IPS-15b (cell line): ENCODE measurements at regions not wholly inside any gene's neighbourhood (a gene's known extent, or its start where the extent isn't known, plus 50 kb on each side); places are given as distances from the start of the nearest gene placed in this dataset.
"Not testable (repeated sequence)": the region's sequence is repeated elsewhere in the genome, so short reads cannot be mapped to it uniquely, and the experiment has no call there.

Source experiments
- H3K27me3 ChIP-seq: one replicate; pipeline ENCODE4 v1.6.1; 2013; ENCODE audit warnings: low read length; ENCODE audit not compliant: control insufficient read depth, insufficient read depth
- H3K36me3 ChIP-seq: one replicate; pipeline ENCODE4 v1.6.1; 2013; ENCODE audit warnings: low read length; ENCODE audit not compliant: control insufficient read depth, insufficient read depth
- H3K4me1 ChIP-seq: one replicate; pipeline ENCODE4 v1.6.1; 2013; ENCODE audit warnings: mild to moderate bottlenecking, low read length; ENCODE audit not compliant: control insufficient read depth, insufficient read depth
- H3K4me3 ChIP-seq: one replicate; pipeline ENCODE4 v1.5.1; 2013; ENCODE audit warnings: low read depth, low read length
- H3K9ac ChIP-seq: one replicate; pipeline ENCODE4 v1.6.1; 2013; ENCODE audit warnings: low read depth, mild to moderate bottlenecking, low read length
- H3K9me3 ChIP-seq: one replicate; pipeline ENCODE4 v1.6.1; 2013; ENCODE audit warnings: mild to moderate bottlenecking, low read length; ENCODE audit not compliant: control insufficient read depth, insufficient read depth

DNA sequence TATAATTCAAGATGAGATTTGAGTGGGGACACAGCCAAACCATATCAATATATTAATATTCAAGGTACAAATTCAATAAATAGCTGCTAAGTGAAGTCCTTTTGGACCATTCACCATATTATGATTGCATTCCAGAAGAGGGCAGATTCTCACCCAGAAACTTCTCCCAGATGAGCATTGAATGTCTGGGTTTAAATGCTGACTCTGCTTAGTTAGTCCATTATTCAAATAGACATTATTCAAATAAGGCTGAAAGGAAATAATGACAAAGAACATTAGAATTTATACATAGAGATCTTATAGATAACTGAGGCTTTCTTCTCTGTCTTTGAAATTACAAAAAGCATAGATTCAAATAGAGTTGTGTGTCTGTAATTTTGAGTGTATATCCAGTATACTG is 579.4 kb upstream of the SLC8A1 start:
- peaks cover 4% of the 10 kb centered on the region for H3K4me1 ChIP-seq
- no peaks in the 10 kb centered on the region for H3K27me3 ChIP-seq
- H3K9ac ChIP-seq, result no peak overlapping the region

DNA sequence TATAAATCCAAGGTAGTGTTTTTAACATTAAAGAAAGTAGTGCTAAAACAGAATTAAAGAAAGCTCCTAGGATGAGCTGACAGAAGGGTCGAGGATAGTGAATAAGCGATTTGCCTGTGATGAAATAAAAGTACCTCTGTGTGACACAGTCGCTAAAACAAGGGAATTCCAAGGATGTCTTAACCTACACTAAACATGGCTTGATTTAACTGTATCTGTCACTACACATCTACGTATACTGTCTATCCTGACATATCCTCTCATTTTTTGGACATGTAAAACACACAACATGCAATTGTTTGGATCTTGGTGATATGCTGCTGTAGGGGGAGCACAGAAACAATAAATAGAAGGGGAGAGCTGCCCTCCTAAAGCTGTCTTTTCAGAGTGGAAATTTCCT is 580.8 kb upstream of the SLC8A1 start:
- H3K27me3 ChIP-seq, result no peaks in the 10 kb centered on the region
- peaks cover 4% of the 10 kb centered on the region for H3K4me1 ChIP-seq
- no peaks in the 10 kb centered on the region for H3K9me3 ChIP-seq
- no peak overlapping the region for H3K9ac ChIP-seq
- H3K4me3 ChIP-seq, result no peak overlapping the region
- H3K36me3 ChIP-seq, result no peaks in the 10 kb centered on the region

More for the DNA sequence above, 579.4 kb upstream of the SLC8A1 start:
- Histone ChIP-seq H3K9me3 (no peaks in the 10 kb centered on the region), H3K4me3 (no peak overlapping the region), H3K36me3 (no peaks in the 10 kb centered on the region)

DNA sequence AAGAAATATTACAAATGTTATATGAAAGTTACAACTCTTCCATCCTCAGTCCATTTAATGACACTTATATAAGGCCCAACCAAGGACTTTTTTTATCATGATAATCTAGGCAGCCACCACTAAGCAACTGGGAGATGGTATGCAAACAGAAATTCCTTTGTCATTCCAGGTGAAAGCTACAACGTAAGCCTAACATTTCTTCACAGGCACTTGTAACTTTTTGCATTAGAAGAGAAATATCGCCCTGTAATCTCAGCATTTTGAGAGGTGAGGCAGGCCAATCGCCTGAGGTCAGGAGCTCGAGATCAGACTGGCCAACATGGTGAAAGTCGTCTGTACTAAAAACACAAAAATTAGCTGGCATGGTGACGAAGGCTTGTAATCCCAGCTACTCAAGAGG is 581.2 kb upstream of the SLC8A1 start:
- H3K4me3 ChIP-seq, result no peak overlapping the region
- peaks cover 4% of the 10 kb centered on the region for H3K4me1 ChIP-seq
- H3K36me3 ChIP-seq, result no peaks in the 10 kb centered on the region
- no peak overlapping the region for H3K9ac ChIP-seq
- no peaks in the 10 kb centered on the region for H3K9me3 ChIP-seq
- H3K27me3 ChIP-seq, result no peaks in the 10 kb centered on the region

DNA sequence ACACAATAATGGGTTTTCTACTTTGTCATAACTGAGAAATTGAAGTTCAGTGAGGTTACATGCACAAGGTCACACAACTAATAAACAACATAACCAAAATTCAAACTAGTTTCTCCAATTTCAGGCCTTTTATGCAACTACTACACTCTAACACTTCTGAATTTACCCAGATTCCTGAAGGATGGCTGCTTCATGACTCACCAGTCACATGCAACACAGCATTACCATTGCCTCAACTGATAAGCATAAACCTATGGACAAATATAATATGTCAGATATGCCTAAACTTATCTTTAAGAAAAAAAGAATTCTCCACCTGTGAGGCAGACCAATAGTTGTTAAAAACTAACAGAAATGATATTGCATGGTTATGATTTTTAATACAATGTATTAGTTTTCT is 586.5 kb upstream of the SLC8A1 start:
- Histone ChIP-seq H3K4me1 (no peaks in the 10 kb centered on the region), H3K36me3 (no peaks in the 10 kb centered on the region), H3K4me3 (no peak overlapping the region), H3K9ac (no peak overlapping the region), H3K9me3 (no peaks in the 10 kb centered on the region), H3K27me3 (no peaks in the 10 kb centered on the region)

DNA sequence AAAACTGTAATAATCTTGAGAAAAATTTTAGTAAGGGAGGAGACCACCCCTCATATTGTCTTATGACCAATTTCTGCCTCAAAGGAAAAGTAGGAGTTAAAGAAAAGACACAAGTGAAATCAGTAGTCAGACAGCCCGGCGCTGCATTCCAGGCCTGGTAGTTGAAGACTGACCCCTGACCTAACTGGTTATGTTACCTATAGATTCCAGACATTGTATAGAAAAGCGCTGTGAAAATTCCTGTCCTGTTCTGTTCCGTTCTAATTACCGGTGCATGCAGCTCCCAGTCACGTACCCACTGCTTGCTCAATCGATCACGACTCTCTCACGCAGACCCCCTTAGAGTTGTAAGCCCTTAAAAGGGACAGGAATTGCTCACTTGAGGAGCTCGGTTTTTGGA is 587.9 kb upstream of the SLC8A1 start:
- not testable (repeated sequence) for H3K4me1 ChIP-seq, H3K27me3 ChIP-seq, H3K9me3 ChIP-seq, H3K9ac ChIP-seq, H3K36me3 ChIP-seq, H3K4me3 ChIP-seq

DNA sequence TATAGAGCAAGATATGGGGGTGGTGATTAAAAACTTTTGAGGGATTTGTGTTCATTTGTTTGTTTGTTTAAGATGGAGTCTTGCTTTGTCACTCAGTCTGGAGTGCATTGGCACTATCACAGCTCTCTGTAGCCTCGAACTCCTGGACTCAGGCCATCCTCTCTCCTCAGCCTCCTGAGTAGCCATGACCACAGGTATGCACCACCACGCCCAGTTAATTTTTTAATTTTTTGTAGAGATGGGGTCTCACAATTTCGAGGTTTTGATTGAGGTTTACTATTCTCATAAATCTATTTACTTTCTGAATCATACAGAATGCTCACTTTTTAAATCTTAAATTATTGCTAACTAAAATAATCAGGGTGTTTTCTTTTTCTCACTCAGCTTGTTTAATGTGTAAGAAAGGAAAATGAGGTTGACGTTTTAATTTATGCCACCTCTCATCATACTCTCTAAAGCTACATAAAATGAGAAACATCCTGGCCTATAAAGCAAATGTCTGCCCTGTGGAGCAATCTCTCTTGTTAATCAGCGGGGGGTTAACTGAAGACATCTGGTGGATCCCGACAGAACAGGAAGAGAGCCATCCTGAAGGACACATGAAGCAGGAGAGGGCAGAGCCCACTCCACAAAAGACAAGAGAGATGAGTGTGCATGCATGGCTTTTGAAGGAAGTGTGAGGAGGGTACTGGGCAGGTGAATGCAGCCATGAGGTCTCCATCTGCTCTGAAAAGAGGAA is 589.1 kb upstream of the SLC8A1 start:
- Histone ChIP-seq H3K9ac (no peak overlapping the region), H3K27me3 (no peaks in the 10 kb centered on the region), H3K4me1 (no peaks in the 10 kb centered on the region), H3K4me3 (no peak overlapping the region), H3K36me3 (no peaks in the 10 kb centered on the region), H3K9me3 (no peaks in the 10 kb centered on the region)

DNA sequence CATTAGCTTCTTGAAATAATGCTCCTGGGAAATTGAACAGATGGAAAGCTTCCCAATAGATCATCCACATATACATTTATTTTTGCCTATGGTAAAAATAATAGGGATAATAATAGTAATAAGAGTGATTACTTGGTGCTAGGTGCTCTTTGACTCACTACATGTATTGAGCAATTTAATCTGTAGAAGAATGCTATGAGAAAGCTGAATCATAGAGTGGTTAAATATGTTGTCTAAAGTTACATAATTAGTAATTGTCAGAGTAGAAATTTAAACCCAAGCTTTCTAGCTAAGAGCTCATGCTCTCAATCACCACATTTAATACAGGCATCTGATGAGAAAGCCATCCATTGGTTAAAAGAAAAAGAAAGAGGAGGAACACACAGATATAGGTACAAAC is 590.5 kb upstream of the SLC8A1 start:
- no peaks in the 10 kb centered on the region for H3K27me3 ChIP-seq

DNA sequence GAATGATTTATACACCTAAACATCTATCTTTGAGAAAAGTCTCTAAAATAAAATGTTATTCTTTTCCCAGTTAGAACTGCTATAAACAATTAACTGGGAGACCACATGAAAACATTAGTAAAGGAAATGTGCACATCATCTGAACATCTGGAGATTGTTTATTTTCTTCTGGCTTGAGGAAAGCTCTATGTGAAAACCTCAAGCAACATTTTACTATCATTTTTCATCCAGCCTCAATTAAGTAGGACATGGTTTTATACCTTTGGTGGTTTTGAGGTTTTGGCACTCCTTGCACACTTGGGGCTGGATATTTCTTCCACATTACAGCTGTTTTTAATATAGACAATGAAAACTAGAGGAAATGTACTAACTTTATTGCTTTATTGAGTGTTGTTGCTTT is 609.5 kb upstream of the SLC8A1 start:
- no peaks in the 10 kb centered on the region for H3K27me3 ChIP-seq
- no peaks in the 10 kb centered on the region for H3K4me1 ChIP-seq
- no peaks in the 10 kb centered on the region for H3K9me3 ChIP-seq
- H3K4me3 ChIP-seq, result no peak overlapping the region
- H3K36me3 ChIP-seq, result no peaks in the 10 kb centered on the region
- no peak overlapping the region for H3K9ac ChIP-seq

More for the DNA sequence above, 590.5 kb upstream of the SLC8A1 start:
- no peaks in the 10 kb centered on the region for H3K9me3 ChIP-seq
- H3K9ac ChIP-seq, result no peak overlapping the region
- H3K36me3 ChIP-seq, result no peaks in the 10 kb centered on the region
- no peaks in the 10 kb centered on the region for H3K4me1 ChIP-seq
- H3K4me3 ChIP-seq, result no peak overlapping the region

DNA sequence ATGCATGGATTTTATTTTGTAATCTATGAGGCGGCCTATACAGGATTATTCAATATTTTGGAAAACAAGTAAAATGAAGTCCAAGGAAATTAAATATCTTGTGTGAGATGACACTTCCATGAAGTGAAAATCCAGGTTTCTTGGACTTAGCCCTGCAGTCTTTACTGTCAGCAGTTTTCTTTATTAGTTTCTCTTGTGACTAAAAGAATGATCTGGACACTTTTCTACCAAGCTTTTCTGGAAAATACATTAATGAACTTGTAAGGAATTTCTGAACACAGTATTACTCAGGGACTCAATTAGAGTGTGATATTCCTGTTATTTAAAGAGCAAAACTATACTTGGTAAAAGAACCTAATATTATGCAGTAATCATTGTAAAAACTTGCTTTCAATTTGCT is 610.4 kb upstream of the SLC8A1 start:
- Histone ChIP-seq H3K9me3 (no peaks in the 10 kb centered on the region), H3K27me3 (no peaks in the 10 kb centered on the region), H3K4me1 (no peaks in the 10 kb centered on the region), H3K36me3 (no peaks in the 10 kb centered on the region), H3K9ac (no peak overlapping the region), H3K4me3 (no peak overlapping the region)

DNA sequence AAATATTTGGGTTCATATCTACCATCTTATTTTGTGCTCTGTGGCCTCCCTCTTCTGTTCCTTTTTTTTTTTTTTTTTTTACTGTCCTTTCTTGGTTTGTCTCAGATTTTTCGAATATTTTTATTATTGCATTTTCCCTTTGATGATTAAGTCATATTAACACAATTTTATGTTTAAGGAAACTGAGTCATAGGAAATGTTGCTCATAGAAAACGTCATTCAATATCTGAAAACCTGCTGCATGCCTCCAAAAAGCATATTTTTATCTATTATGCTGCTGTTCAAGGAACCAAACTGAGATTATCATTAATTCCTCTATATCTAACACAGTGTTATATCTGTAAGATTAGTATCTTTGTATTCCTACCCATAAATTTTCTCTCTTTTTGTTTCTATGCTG is 614.3 kb upstream of the SLC8A1 start:
- Histone ChIP-seq H3K36me3 (no peaks in the 10 kb centered on the region), H3K27me3 (no peaks in the 10 kb centered on the region), H3K4me3 (no peak overlapping the region), H3K4me1 (no peaks in the 10 kb centered on the region), H3K9me3 (no peaks in the 10 kb centered on the region), H3K9ac (no peak overlapping the region)

DNA sequence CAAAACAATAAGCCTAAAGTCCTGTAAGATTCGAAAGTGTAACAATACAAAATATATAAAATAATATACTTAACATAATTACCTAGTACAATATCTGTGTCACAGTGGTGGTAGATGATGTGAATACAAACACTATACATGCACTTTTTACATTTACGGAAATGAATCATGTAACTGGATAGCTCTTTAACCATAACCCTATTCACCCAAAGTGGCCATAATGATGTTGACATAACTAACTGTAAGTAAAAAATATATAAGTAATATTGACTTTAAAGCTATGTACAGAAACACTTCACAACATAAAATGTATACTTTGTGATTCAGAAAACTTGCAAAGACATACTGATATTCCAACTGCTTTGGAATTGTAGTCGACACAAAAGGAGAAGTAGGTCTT is 616.9 kb upstream of the SLC8A1 start:
- Histone ChIP-seq H3K9ac (no peak overlapping the region), H3K36me3 (no peaks in the 10 kb centered on the region), H3K9me3 (no peaks in the 10 kb centered on the region), H3K4me1 (no peaks in the 10 kb centered on the region), H3K4me3 (no peak overlapping the region), H3K27me3 (no peaks in the 10 kb centered on the region)

DNA sequence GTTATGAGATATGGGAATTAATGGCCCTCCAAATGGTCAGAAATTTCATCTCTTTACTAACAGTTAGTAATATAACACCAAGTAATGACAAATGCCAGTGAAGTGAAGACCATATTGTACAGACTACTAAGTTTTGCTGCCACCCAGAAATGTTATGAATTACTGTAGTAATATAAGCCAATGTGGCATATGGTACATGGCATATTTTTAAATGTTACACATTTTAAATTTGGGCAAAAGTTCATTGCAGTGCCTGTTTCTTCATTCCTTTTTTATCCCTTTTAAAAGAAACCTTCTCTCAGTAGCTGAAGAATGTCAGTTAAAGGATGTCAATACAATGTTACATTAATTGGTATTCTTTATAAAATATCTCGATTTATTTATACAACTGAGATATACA is 626.5 kb upstream of the SLC8A1 start:
- H3K9me3 ChIP-seq, result no peaks in the 10 kb centered on the region
- H3K36me3 ChIP-seq, result no peaks in the 10 kb centered on the region
- H3K4me1 ChIP-seq, result no peaks in the 10 kb centered on the region
- no peak overlapping the region for H3K9ac ChIP-seq
- no peaks in the 10 kb centered on the region for H3K27me3 ChIP-seq
- no peak overlapping the region for H3K4me3 ChIP-seq
